ENCODE measurements at regions not wholly inside any gene's neighbourhood (a gene's known extent, or its start where the extent isn't known, plus 50 kb on each side); places are given as distances from the start of the nearest gene placed in this dataset.
"Not testable (repeated sequence)": the region's sequence is repeated elsewhere in the genome, so short reads cannot be mapped to it uniquely, and the experiment has no call there.

DNA sequence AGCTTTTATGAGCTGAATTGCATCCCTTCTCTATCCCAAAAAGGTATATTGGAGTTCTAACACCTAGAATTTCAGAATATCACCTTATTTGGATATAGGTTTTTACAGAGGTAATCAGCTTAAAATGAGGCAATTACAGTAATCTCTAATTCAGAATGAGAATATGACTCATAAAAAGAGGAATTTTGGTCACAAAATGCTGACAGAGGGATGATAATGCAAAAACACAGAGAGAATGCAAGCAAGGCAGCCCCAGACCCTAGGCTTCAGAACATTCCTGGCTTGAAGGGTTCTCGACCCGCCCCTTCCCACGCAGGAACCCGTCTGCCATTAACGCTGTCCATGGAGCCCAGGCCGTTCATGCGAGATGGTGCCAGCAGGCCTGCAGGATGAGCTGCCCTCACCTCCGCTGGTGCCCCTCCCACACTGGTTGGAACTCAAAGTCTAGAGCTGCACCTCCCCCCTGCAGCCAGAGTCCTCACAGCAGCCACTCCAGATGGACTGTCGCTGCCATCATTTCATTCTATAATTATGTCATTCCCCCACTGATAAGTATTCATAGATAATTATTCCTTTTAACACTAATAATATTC, 1173.4 kb upstream of the ACO1 start:
- 74% methylated on average over 5 of the region's 9 CpGs for WGBS (ENCODE audit: insufficient coverage, low coverage, low lambda C conversion rate, missing lambda C conversion rate)
- intact Hi-C loops (cut with DNase I) = no loop called here
- Histone ChIP-seq H3K4me1 (no peaks in the 10 kb centered on the region), H3K9me3 (no peaks in the 10 kb centered on the region), H3K36me3 (no peaks in the 10 kb centered on the region), H3K27me3 (no peaks in the 10 kb centered on the region), H3K27ac (no peak overlapping the region), H3K4me3 (no peak overlapping the region)
- DNase-seq (no peak), ATAC-seq (no peak)
- TF ChIP-seq, protein P1, sequence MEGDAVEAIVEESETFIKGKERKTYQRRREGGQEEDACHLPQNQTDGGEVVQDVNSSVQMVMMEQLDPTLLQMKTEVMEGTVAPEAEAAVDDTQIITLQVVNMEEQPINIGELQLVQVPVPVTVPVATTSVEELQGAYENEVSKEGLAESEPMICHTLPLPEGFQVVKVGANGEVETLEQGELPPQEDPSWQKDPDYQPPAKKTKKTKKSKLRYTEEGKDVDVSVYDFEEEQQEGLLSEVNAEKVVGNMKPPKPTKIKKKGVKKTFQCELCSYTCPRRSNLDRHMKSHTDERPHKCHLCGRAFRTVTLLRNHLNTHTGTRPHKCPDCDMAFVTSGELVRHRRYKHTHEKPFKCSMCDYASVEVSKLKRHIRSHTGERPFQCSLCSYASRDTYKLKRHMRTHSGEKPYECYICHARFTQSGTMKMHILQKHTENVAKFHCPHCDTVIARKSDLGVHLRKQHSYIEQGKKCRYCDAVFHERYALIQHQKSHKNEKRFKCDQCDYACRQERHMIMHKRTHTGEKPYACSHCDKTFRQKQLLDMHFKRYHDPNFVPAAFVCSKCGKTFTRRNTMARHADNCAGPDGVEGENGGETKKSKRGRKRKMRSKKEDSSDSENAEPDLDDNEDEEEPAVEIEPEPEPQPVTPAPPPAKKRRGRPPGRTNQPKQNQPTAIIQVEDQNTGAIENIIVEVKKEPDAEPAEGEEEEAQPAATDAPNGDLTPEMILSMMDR (IDR thresholded peaks at IDR 0.05) = no peak
- TF ChIP-seq POLR2A (IDR thresholded peaks at IDR 0.05) = no peak

DNA sequence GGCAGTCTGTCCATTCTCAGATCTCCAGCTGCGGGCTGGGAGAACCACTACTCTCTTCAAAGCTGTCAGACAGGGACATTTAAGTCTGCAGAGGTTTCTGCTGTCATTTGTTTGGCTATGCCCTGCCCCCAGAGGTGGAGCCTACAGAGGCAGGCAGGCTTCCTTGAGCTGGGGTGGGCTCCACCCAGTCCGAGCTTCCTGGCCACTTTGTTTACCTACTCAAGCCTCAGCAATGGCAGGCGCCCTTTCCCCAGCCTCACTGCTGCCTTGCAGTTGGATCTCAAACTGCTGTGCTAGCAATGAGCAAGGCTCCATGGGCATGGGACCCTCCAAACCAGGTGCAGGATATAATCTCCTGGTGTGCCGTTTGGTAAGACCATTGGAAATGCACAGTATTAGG, 1154.5 kb upstream of the ACO1 start:
- intact Hi-C loops (cut with DNase I); H3K4me3 ChIP-seq; H3K27me3 ChIP-seq; H3K27ac ChIP-seq; ATAC-seq; H3K36me3 ChIP-seq; H3K9me3 ChIP-seq; H3K4me1 ChIP-seq; DNase-seq: not testable (repeated sequence)
- 10% methylated on average over 2 of the region's 4 CpGs for WGBS (ENCODE audit: insufficient coverage, low coverage, low lambda C conversion rate, missing lambda C conversion rate)

DNA sequence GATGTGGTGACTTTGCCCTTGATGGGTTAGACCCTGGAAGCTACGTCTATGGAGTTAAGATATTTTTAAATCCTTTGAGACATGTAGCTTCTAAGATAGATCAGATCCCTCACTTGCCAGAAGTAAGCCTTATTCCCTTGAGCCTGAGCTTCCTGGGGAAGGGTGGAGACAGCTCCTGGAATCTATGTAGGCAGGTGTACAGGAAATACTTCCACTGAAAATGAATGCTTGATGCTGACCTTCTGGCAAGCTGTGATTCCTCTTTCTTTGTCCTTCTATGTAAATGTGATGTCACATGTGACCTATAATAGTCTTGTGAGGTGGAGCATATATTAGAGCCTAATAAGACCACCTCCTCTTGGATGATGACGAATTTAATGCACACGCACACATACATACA, 1152.0 kb upstream of the ACO1 start:
- TF ChIP-seq POLR2A (IDR thresholded peaks at IDR 0.05) = no peak
- TF ChIP-seq, protein P1 (IDR thresholded peaks at IDR 0.05) = no peak
- Histone ChIP-seq H3K27ac (no peak overlapping the region), H3K9me3 (no peaks in the 10 kb centered on the region), H3K27me3 (no peaks in the 10 kb centered on the region), H3K4me1 (no peaks in the 10 kb centered on the region), H3K4me3 (no peak overlapping the region), H3K36me3 (no peaks in the 10 kb centered on the region)
- ATAC-seq (no peak), DNase-seq (no peak)
- intact Hi-C loops (cut with DNase I) = no loop called here
- 47% methylated on average over 3 of the region's 3 CpGs for WGBS (ENCODE audit: insufficient coverage, low coverage, low lambda C conversion rate, missing lambda C conversion rate)

DNA sequence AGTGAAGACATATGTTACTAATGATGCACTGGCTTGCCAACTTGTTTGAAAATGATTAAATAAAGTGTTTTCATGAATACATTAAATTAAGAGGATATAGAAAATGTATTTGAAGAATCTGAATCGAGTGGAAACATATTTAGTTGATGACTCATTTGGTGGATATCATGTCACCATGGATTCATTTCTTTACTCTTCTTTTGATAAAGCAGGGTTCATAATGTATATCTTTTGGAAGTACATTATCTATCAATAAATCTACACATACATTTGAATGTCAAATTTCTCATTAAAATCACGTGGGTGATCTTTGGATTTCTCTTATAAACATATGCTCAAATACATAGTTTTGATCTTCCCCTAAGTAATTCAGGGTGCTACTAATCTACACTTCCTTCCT, 1148.1 kb upstream of the ACO1 start:
- H3K9me3 ChIP-seq = no peaks in the 10 kb centered on the region
- H3K4me3 ChIP-seq = no peak overlapping the region
- H3K36me3 ChIP-seq = no peaks in the 10 kb centered on the region
- no peaks in the 10 kb centered on the region for H3K4me1 ChIP-seq
- TF ChIP-seq, protein P1 (IDR thresholded peaks at IDR 0.05) = no peak
- no peak for TF ChIP-seq POLR2A (IDR thresholded peaks at IDR 0.05)
- H3K27me3 ChIP-seq = no peaks in the 10 kb centered on the region
- intact Hi-C loops (cut with DNase I) = no loop called here
- ATAC-seq (no peak), DNase-seq (no peak)
- H3K27ac ChIP-seq = no peak overlapping the region
- 16% methylated on average over 2 of the region's 2 CpGs for WGBS (ENCODE audit: insufficient coverage, low coverage, low lambda C conversion rate, missing lambda C conversion rate)

DNA sequence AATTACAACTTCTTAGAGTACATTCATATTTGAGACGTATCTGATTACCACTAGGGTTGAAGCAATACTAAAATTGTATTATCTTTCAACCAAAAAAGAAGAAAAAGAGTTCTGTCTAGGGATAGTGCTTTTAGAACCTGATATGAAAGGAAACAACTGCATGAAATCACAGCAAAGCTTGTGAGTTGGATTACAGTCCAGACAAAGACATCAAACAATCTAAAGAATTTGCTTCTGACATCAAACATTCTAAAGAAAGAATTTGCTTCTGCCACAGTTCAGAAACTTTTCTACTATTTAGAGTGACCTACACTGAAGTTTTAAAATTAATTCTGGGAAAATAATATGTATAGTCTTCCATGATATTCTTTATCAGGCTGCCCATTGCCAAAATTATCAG, 1141.1 kb upstream of the ACO1 start:
- WGBS (ENCODE audit: insufficient coverage, low coverage, low lambda C conversion rate, missing lambda C conversion rate) = 14% methylated on average over 1 of the region's 1 CpG
- no peak for ATAC-seq
- DNase-seq = no peak
- TF ChIP-seq POLR2A (IDR thresholded peaks at IDR 0.05) = no peak
- TF ChIP-seq, protein P1 (IDR thresholded peaks at IDR 0.05) = no peak
- no peaks in the 10 kb centered on the region for H3K36me3 ChIP-seq
- no peaks in the 10 kb centered on the region for H3K4me1 ChIP-seq
- H3K27ac ChIP-seq = no peak overlapping the region
- H3K9me3 ChIP-seq = no peaks in the 10 kb centered on the region
- no peak overlapping the region for H3K4me3 ChIP-seq
- intact Hi-C loops (cut with DNase I) = no loop called here
- no peaks in the 10 kb centered on the region for H3K27me3 ChIP-seq

All from right lobe of liver (tissue), 6 donors.